ENCODE measurements at regions not wholly inside any gene's neighbourhood (a gene's known extent, or its start where the extent isn't known, plus 50 kb on each side); places are given as distances from the start of the nearest gene placed in this dataset.

DNA sequence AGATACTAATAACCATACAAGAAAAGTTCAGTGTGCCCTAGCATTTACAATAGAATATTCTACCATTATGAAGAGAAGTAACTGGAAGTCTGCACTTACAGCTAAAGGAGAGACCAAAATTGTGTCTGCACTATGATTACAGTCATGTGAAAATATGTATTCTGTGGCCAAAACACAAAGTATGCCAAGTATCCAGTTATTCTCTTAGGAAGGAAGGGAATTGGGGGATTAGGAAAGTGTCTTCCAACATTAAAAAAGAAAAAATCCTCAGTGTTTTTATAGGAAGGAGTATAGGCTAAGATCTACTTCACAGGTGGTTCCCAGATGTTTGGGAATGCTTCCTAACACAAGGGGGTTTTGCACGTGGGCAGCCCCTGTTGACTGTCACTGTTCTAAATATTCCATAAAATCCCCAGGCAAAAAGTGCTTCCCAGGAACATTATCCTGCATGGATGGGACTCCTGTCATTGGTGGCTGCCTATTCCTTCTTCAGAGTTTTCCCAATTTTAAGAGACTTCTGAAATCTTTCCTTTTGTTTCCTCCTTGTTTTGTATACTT is 180.2 kb upstream of the KLHL29 start:
- TF ChIP-seq EZH2 (IDR thresholded peaks at IDR 0.05): no peak
- no peak for TF ChIP-seq POLR2AphosphoS5 (IDR thresholded peaks at IDR 0.05; ENCODE audit: borderline replicate concordance, low read depth, low read length)

All from SK-N-MC (cell line).